ENCODE measurements at regions not wholly inside any gene's neighbourhood (a gene's known extent, or its start where the extent isn't known, plus 50 kb on each side); places are given as distances from the start of the nearest gene placed in this dataset.
A peak's percentile ranks its signal among the peaks of the same experiment; 100 is the strongest.

- ChIA-PET POLR2A (no interaction called here), CTCF (interaction anchor here (1.6 kb wide), 1 partner anchor 24 kb away, joined by 4 read pairs; no protein-coding TSS in a partner anchor)
- Histone ChIP-seq H3K4me3 (ENCODE audit: control insufficient read depth in 1 of 7, extremely low read depth in 1 of 7, insufficient read depth in 4 of 7, low read depth in 2 of 7, low read length in 6 of 7) (no peak overlapping the region), H3K9me3 (ENCODE audit: control extremely low read depth in 1 of 5, control insufficient read depth in 4 of 5, insufficient read depth in 2 of 5, low read depth in 1 of 5, low read length in 4 of 5) (no peaks in the 10 kb centered on the region), H3K27ac (ENCODE audit: insufficient read depth in 1 of 2, low read depth in 1 of 2, low read length in 2 of 2, poor library complexity in 1 of 2, severe bottlenecking in 2 of 2) (no peak overlapping the region), H3K36me3 (ENCODE audit: control insufficient read depth in 4 of 4, insufficient read depth in 4 of 4, low read length in 3 of 4) (no peaks in the 10 kb centered on the region), H3K4me1 (ENCODE audit: control extremely low read depth in 1 of 4, control insufficient read depth in 4 of 4, insufficient read depth in 4 of 4, low read length in 3 of 4) (no peaks in the 10 kb centered on the region), H3K27me3 (replicated peaks in 2 of 5; ENCODE audit: control insufficient read depth in 4 of 5, insufficient read depth in 5 of 5, low read length in 4 of 5) (no peaks in the 10 kb centered on the region)
- WGBS (ENCODE audit: insufficient coverage): 92% methylated on average over 4 of the region's 5 CpGs
- DNase-seq: no peak
Observed at GRCh38 chr16:73225983-73226382, 178.1 kb upstream of the ZFHX3 start.

GRCh38 chr16:73220836-73221235, 172.9 kb upstream of the ZFHX3 start:
- Histone ChIP-seq H3K36me3 (ENCODE audit: control insufficient read depth in 4 of 4, insufficient read depth in 4 of 4, low read length in 3 of 4) (no peaks in the 10 kb centered on the region), H3K4me3 (ENCODE audit: control insufficient read depth in 1 of 7, extremely low read depth in 1 of 7, insufficient read depth in 4 of 7, low read depth in 2 of 7, low read length in 6 of 7) (no peak overlapping the region), H3K4me1 (ENCODE audit: control extremely low read depth in 1 of 4, control insufficient read depth in 4 of 4, insufficient read depth in 4 of 4, low read length in 3 of 4) (no peaks in the 10 kb centered on the region), H3K9me3 (ENCODE audit: control extremely low read depth in 1 of 5, control insufficient read depth in 4 of 5, insufficient read depth in 2 of 5, low read depth in 1 of 5, low read length in 4 of 5) (peaks cover 0 to 5% (median 0%) of the 10 kb centered on the region in 5 experiments), H3K27ac (ENCODE audit: insufficient read depth in 1 of 2, low read depth in 1 of 2, low read length in 2 of 2, poor library complexity in 1 of 2, severe bottlenecking in 2 of 2) (no peak overlapping the region), H3K27me3 (replicated peaks in 2 of 5; ENCODE audit: control insufficient read depth in 4 of 5, insufficient read depth in 5 of 5, low read length in 4 of 5) (no peaks in the 10 kb centered on the region)
- ChIA-PET POLR2A (interaction anchor here (0.6 kb wide), 2 partner anchors 92 to 329 kb away, joined by 3 to 4 read pairs; no protein-coding TSS in a partner anchor), CTCF (no interaction called here)
- WGBS (ENCODE audit: insufficient coverage): 100% methylated on average over 3 of the region's 5 CpGs
- no peak for DNase-seq

GRCh38 chr16:73219176-73219575, 171.2 kb upstream of the ZFHX3 start:
- WGBS (ENCODE audit: insufficient coverage): no CpG with 5 or more reads among the region's 1 CpG
- CTCF ChIA-PET: no interaction called here
- peaks cover 0 to 7% (median 0%) of the 10 kb centered on the region in 5 experiments for H3K9me3 ChIP-seq (ENCODE audit: control extremely low read depth in 1 of 5, control insufficient read depth in 4 of 5, insufficient read depth in 2 of 5, low read depth in 1 of 5, low read length in 4 of 5)
- POLR2A ChIA-PET: no interaction called here
- H3K4me1 ChIP-seq (ENCODE audit: control extremely low read depth in 1 of 4, control insufficient read depth in 4 of 4, insufficient read depth in 4 of 4, low read length in 3 of 4): no peaks in the 10 kb centered on the region
- no peaks in the 10 kb centered on the region for H3K27me3 ChIP-seq (replicated peaks in 2 of 5; ENCODE audit: control insufficient read depth in 4 of 5, insufficient read depth in 5 of 5, low read length in 4 of 5)
- no peaks in the 10 kb centered on the region for H3K36me3 ChIP-seq (ENCODE audit: control insufficient read depth in 4 of 4, insufficient read depth in 4 of 4, low read length in 3 of 4)
- no peak overlapping the region for H3K4me3 ChIP-seq (ENCODE audit: control insufficient read depth in 1 of 7, extremely low read depth in 1 of 7, insufficient read depth in 4 of 7, low read depth in 2 of 7, low read length in 6 of 7)
- no peak overlapping the region for H3K27ac ChIP-seq (ENCODE audit: insufficient read depth in 1 of 2, low read depth in 1 of 2, low read length in 2 of 2, poor library complexity in 1 of 2, severe bottlenecking in 2 of 2)
- no peak for DNase-seq

DNA sequence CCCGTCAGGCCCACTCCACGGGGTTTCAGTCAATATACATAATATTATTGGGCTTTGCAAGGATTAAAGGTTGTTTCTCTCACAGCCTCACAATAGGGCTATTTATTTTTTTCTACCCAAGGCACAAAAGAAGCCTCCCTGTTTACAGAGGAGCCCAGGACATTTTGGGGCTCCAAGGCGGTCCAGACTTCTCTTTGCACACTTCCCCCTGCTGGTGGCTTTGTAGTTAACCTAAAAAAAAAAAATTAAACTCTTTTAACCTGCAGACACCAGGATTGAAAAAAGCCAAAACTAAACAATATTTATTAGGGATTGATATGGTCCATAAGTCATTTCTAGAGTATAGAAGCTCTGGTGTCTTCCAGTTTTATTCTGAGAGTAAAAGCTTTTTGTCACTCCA, 169.7 kb upstream of the ZFHX3 start:
- Histone ChIP-seq H3K9me3 (ENCODE audit: control extremely low read depth in 1 of 5, control insufficient read depth in 4 of 5, insufficient read depth in 2 of 5, low read depth in 1 of 5, low read length in 4 of 5) (peaks cover 0 to 7% (median 0%) of the 10 kb centered on the region in 5 experiments), H3K36me3 (ENCODE audit: control insufficient read depth in 4 of 4, insufficient read depth in 4 of 4, low read length in 3 of 4) (no peaks in the 10 kb centered on the region), H3K4me1 (ENCODE audit: control extremely low read depth in 1 of 4, control insufficient read depth in 4 of 4, insufficient read depth in 4 of 4, low read length in 3 of 4) (no peaks in the 10 kb centered on the region), H3K27me3 (replicated peaks in 2 of 5; ENCODE audit: control insufficient read depth in 4 of 5, insufficient read depth in 5 of 5, low read length in 4 of 5) (no peaks in the 10 kb centered on the region), H3K4me3 (ENCODE audit: control insufficient read depth in 1 of 7, extremely low read depth in 1 of 7, insufficient read depth in 4 of 7, low read depth in 2 of 7, low read length in 6 of 7) (no peak overlapping the region), H3K27ac (ENCODE audit: insufficient read depth in 1 of 2, low read depth in 1 of 2, low read length in 2 of 2, poor library complexity in 1 of 2, severe bottlenecking in 2 of 2) (no peak overlapping the region)
- POLR2A ChIA-PET: no interaction called here
- WGBS (ENCODE audit: insufficient coverage): no CpG with 5 or more reads among the region's 3 CpGs
- CTCF ChIA-PET: interaction anchor here (0.7 kb wide), 1 partner anchor 362 kb away, joined by 3 read pairs; no protein-coding TSS in a partner anchor
- peak in 2 of 3 donors; percentile 28 to 36 for DNase-seq

GRCh38 chr16:73216932-73217331, 169.0 kb upstream of the ZFHX3 start:
- POLR2A ChIA-PET: no interaction called here
- no peaks in the 10 kb centered on the region for H3K36me3 ChIP-seq (ENCODE audit: control insufficient read depth in 4 of 4, insufficient read depth in 4 of 4, low read length in 3 of 4)
- H3K27ac ChIP-seq (ENCODE audit: insufficient read depth in 1 of 2, low read depth in 1 of 2, low read length in 2 of 2, poor library complexity in 1 of 2, severe bottlenecking in 2 of 2): no peak overlapping the region
- no peaks in the 10 kb centered on the region for H3K4me1 ChIP-seq (ENCODE audit: control extremely low read depth in 1 of 4, control insufficient read depth in 4 of 4, insufficient read depth in 4 of 4, low read length in 3 of 4)
- H3K9me3 ChIP-seq (ENCODE audit: control extremely low read depth in 1 of 5, control insufficient read depth in 4 of 5, insufficient read depth in 2 of 5, low read depth in 1 of 5, low read length in 4 of 5): peaks cover 0 to 7% (median 0%) of the 10 kb centered on the region in 5 experiments
- no peak overlapping the region for H3K4me3 ChIP-seq (ENCODE audit: control insufficient read depth in 1 of 7, extremely low read depth in 1 of 7, insufficient read depth in 4 of 7, low read depth in 2 of 7, low read length in 6 of 7)
- H3K27me3 ChIP-seq (replicated peaks in 2 of 5; ENCODE audit: control insufficient read depth in 4 of 5, insufficient read depth in 5 of 5, low read length in 4 of 5): no peaks in the 10 kb centered on the region
- CTCF ChIA-PET: interaction anchor here (0.8 kb wide), 1 partner anchor 385 kb away, joined by 3 read pairs; no protein-coding TSS in a partner anchor
- no peak for DNase-seq
- WGBS (ENCODE audit: insufficient coverage): 98% methylated on average over 6 of the region's 8 CpGs

DNA sequence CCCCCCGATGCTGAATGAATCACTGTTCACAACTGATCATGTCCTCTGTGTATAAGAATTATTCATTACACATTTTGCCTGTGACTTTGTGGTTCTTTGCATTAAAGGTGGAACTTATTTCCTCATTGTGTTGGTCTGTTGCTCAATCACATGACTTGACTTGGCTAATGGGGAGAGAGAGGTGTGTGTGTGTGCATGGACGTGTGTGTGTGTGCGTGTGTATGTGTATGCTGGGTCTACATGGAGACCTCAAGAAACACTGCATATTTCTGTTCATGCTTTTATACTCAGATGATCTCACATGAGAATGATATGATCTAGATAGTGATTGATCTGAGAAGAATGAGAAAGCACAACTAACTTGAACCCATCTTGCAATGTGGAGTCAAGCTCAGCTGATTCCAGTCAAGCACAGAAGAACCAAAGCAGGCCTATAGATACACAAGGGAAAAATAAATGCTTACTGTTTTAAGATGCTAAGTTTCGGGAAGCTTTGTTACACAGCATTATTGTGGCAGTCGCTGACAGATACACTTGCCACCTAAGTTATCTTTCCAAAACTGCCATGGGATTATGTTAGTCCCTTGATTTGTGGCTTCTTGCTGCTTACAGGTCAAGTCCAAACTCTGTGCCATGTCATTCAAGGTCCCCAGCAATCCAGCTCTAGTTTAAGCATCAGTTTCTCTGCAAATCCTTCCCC, 167.9 kb upstream of the ZFHX3 start:
- POLR2A ChIA-PET: no interaction called here
- CTCF ChIA-PET: interaction anchor here (0.6 to 0.8 kb wide), 2 partner anchors 75 to 383 kb away, joined by 3 read pairs; no protein-coding TSS in a partner anchor
- H3K27ac ChIP-seq (ENCODE audit: insufficient read depth in 1 of 2, low read depth in 1 of 2, low read length in 2 of 2, poor library complexity in 1 of 2, severe bottlenecking in 2 of 2): no peak overlapping the region
- DNase-seq: no peak
- H3K9me3 ChIP-seq (ENCODE audit: control extremely low read depth in 1 of 5, control insufficient read depth in 4 of 5, insufficient read depth in 2 of 5, low read depth in 1 of 5, low read length in 4 of 5): peaks cover 0 to 7% (median 0%) of the 10 kb centered on the region in 5 experiments
- H3K4me3 ChIP-seq (ENCODE audit: control insufficient read depth in 1 of 7, extremely low read depth in 1 of 7, insufficient read depth in 4 of 7, low read depth in 2 of 7, low read length in 6 of 7): no peak overlapping the region
- H3K36me3 ChIP-seq (ENCODE audit: control insufficient read depth in 4 of 4, insufficient read depth in 4 of 4, low read length in 3 of 4): no peaks in the 10 kb centered on the region
- H3K27me3 ChIP-seq (replicated peaks in 2 of 5; ENCODE audit: control insufficient read depth in 4 of 5, insufficient read depth in 5 of 5, low read length in 4 of 5): no peaks in the 10 kb centered on the region
- H3K4me1 ChIP-seq (ENCODE audit: control extremely low read depth in 1 of 4, control insufficient read depth in 4 of 4, insufficient read depth in 4 of 4, low read length in 3 of 4): peaks cover 0 to 4% (median 2%) of the 10 kb centered on the region in 4 experiments
- WGBS (ENCODE audit: insufficient coverage): 100% methylated on average over 3 of the region's 5 CpGs

DNA sequence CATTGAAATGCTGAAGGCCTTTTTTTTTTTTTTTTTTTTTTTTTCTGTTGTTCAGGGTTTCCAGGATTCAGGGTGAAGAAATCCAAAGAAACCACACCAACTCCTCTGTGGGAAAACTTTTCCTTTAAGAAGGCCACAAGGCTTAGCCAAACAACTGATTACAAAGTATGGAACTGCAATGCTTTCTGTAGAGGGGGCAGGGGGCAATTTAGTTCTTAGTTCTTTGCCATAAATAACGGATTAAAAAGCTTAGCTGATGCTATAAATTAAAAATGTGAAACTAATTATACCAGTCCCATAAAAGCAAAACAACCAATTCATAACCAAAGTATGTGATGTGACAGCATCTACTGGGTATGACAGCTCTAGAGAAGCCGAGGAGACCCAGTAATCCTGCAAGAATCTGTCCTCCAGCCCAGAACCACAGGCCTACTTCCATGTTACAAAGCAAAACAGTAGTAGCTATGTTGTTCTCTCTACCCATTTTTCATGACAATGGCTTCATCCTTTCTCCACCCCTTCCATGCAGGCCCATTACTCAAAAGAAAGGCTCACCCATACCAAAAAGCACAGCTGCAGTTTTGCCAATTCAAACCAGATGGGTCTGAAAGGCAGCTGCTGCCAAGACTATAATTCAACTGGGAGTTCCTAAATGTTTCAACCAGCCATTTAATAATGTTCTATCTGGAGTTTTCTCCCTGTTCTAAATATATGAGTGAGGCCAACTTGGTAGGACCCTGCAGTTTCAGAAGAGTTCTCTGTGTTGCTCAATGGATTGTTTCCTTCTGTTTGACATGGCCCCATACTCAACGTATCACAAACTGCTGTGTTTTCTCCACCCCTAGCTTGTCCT, 167.1 kb upstream of the ZFHX3 start:
- no peaks in the 10 kb centered on the region for H3K27me3 ChIP-seq (replicated peaks in 2 of 5; ENCODE audit: control insufficient read depth in 4 of 5, insufficient read depth in 5 of 5, low read length in 4 of 5)
- POLR2A ChIA-PET: no interaction called here
- 100% methylated on average over 1 of the region's 3 CpGs for WGBS (ENCODE audit: insufficient coverage)
- H3K4me3 ChIP-seq (ENCODE audit: control insufficient read depth in 1 of 7, extremely low read depth in 1 of 7, insufficient read depth in 4 of 7, low read depth in 2 of 7, low read length in 6 of 7): no peak overlapping the region
- no peak overlapping the region for H3K27ac ChIP-seq (ENCODE audit: insufficient read depth in 1 of 2, low read depth in 1 of 2, low read length in 2 of 2, poor library complexity in 1 of 2, severe bottlenecking in 2 of 2)
- DNase-seq: no peak
- peaks cover 0 to 7% (median 0%) of the 10 kb centered on the region in 5 experiments for H3K9me3 ChIP-seq (ENCODE audit: control extremely low read depth in 1 of 5, control insufficient read depth in 4 of 5, insufficient read depth in 2 of 5, low read depth in 1 of 5, low read length in 4 of 5)
- peaks cover 4 to 10% (median 8%) of the 10 kb centered on the region in 4 experiments for H3K4me1 ChIP-seq (ENCODE audit: control extremely low read depth in 1 of 4, control insufficient read depth in 4 of 4, insufficient read depth in 4 of 4, low read length in 3 of 4)
- CTCF ChIA-PET: interaction anchor here (0.7 to 1.6 kb wide), 2 partner anchors 8 to 192 kb away, joined by 4 read pairs; no protein-coding TSS in a partner anchor
- H3K36me3 ChIP-seq (ENCODE audit: control insufficient read depth in 4 of 4, insufficient read depth in 4 of 4, low read length in 3 of 4): no peaks in the 10 kb centered on the region

Measured in common myeloid progenitor, CD34-positive (primary cell).